Adrenal gland (tissue), 9 donors: ENCODE measurements at regions not wholly inside any gene's neighbourhood (a gene's known extent, or its start where the extent isn't known, plus 50 kb on each side); places are given as distances from the start of the nearest gene placed in this dataset.
"Not testable (repeated sequence)": the region's sequence is repeated elsewhere in the genome, so short reads cannot be mapped to it uniquely, and the experiment has no call there.

Experiments
- DNase-seq, 7 donors: peaks; one replicate each; pipeline ENCODE4 v3.0.0-alpha.2; 2019 to 2020
- H3K27ac ChIP-seq, 5 donors: fragments of 200-600 bp; sonication (generic) in 4 of 5; 1 replicate in 3 of 5; 2 replicates in 2 of 5; pipeline versions ENCODE4 v1.5.1 to v1.8.0; 2016 to 2020; ENCODE audit warnings: mild to moderate bottlenecking in 1 of 5
- H3K27me3 ChIP-seq: fragments of 200-600 bp; 2 replicates; pipeline ENCODE4 v1.8.0; 2021
- H3K36me3 ChIP-seq, 2 donors: fragments of 200-600 bp; replicated peaks in 1 of 2; 1 replicate in 1 of 2; 2 replicates in 1 of 2; pipeline versions ENCODE4 v1.5.1 to v1.8.0; 2018 to 2022
- H3K4me1 ChIP-seq, 2 donors: fragments of 200-600 bp; replicated peaks in 1 of 2; 1 replicate in 1 of 2; 2 replicates in 1 of 2; pipeline versions ENCODE4 v1.5.1 to v1.8.0; 2018 to 2021
- H3K4me3 ChIP-seq, 4 donors: fragments of 200-600 bp; sonication (generic) in 3 of 4; one replicate each; pipeline ENCODE4 v1.5.1; 2016 to 2018
- H3K9me3 ChIP-seq, 3 donors: fragments of 200-600 bp; sonication (generic) in 1 of 3; replicated peaks in 1 of 3; 1 replicate in 2 of 3; 2 replicates in 1 of 3; pipeline versions ENCODE4 v1.5.1 to v1.8.0; 2016 to 2021
- CTCF ChIP-seq, 6 experiments: fragments of 450-650 bp in 4 of 6; fragments of 200-600 bp in 2 of 6; sonication (generic) in 1 of 6; IDR thresholded peaks; 1 replicate in 5 of 6; 2 replicates in 1 of 6; pipeline versions ENCODE4 v1.5.1 to v1.8.0; 2016 to 2021; ENCODE audit warnings: antibody characterized with exemption in 6 of 6, mild to moderate bottlenecking in 2 of 6, moderate library complexity in 1 of 6
- POLR2A ChIP-seq, 2 donors: fragments of 450-650 bp; IDR thresholded peaks; one replicate each; pipeline ENCODE4 v1.6.1; 2017; ENCODE audit warnings: antibody characterized with exemption in 2 of 2, mild to moderate bottlenecking in 2 of 2, moderate library complexity in 1 of 2
- WGBS, 4 donors: extraction: QIAGEN DNeasy Blood & Tissue Kit in 2 of 4; methylation state at CpG; one replicate each; pipeline versions ENCODE4 v1.1.5 to v1.1.7; 2013 to 2017; 5-methylcytosine and 5-hydroxymethylcytosine counted together
- intact Hi-C, 2 donors: fragments of 100-400 bp; cut with DNase I; formaldehyde crosslinking; loops; one replicate each; pipeline versions ENCODE4 v1.14.1 to v1.15.0; 2022 to 2023
- donor health status: healthy with polysubstance abuse.
- donor health status: Bipolar disorder and iron deficiency.
- donor health status: DM: yes; HTN: yes; CAD: no.
- donor health status: DM: no; HTN: no; CAD: no.
- donor health status: DM: no; HTN: no; CAD: no.

GRCh38 chr7:67301667-67302066 lies 305.0 kb downstream of the TYW1 start:
- no peaks in the 10 kb centered on the region for H3K36me3 ChIP-seq
- intact Hi-C loops: no loop called here
- peak overlapping the region in 2 of 4 donors; percentile 59 to 95 for H3K4me3 ChIP-seq
- no peaks in the 10 kb centered on the region for H3K27me3 ChIP-seq
- WGBS, 4 donors: 26 to 34% (median 33%) methylated on average over 10 of the region's 10 CpGs
- peaks cover 9 to 31% of the 10 kb centered on the region in 2 donors for H3K4me1 ChIP-seq
- peak overlapping the region in 4 of 5 donors; percentile 80 to 98 (median 94) for H3K27ac ChIP-seq
- DNase-seq: no peak
- TF ChIP-seq CTCF (IDR thresholded peaks at IDR 0.05) (no peak), POLR2A (IDR thresholded peaks at IDR 0.05) (no peak)
- no peaks in the 10 kb centered on the region for H3K9me3 ChIP-seq

GRCh38 chr7:67302113-67303039 lies 305.7 kb downstream of the TYW1 start:
- H3K4me3 ChIP-seq: peak overlapping the region; percentile 39 to 95 (median 72)
- no peaks in the 10 kb centered on the region for H3K27me3 ChIP-seq
- no peaks in the 10 kb centered on the region for H3K9me3 ChIP-seq
- TF ChIP-seq CTCF (IDR thresholded peaks at IDR 0.05) (peak in 5 of 6 experiments; percentile 42 to 63 (median 49)), POLR2A (IDR thresholded peaks at IDR 0.05) (peak; percentile 58 to 93)
- peaks cover 9 to 31% of the 10 kb centered on the region in 2 donors for H3K4me1 ChIP-seq
- peak overlapping the region; percentile 91 to 98 (median 95) for H3K27ac ChIP-seq
- peaks cover 0 to 6% of the 10 kb centered on the region in 2 donors for H3K36me3 ChIP-seq
- WGBS, 4 donors: 0 to 1% (median 0%) methylated on average over 26 to 81 of the region's 83 CpGs
- intact Hi-C loops: no loop called here
- DNase-seq: peak; percentile 99 to 100 (median 100)

GRCh38 chr7:67304846-67305245 lies 308.2 kb downstream of the TYW1 start:
- H3K4me3 ChIP-seq, H3K27ac ChIP-seq, DNase-seq, H3K27me3 ChIP-seq, intact Hi-C loops, H3K9me3 ChIP-seq: not testable (repeated sequence)
- peaks cover 0 to 31% of the 10 kb centered on the region in 2 donors for H3K36me3 ChIP-seq
- peaks cover 9 to 35% of the 10 kb centered on the region in 2 donors for H3K4me1 ChIP-seq
- 86 to 96% (median 91%) methylated on average over 3 of the region's 3 CpGs for WGBS, 4 donors

- Histone ChIP-seq H3K9me3 (no peaks in the 10 kb centered on the region), H3K4me1 (peaks cover 7 to 40% of the 10 kb centered on the region in 2 donors), H3K27me3 (no peaks in the 10 kb centered on the region), H3K36me3 (peaks cover 0 to 46% of the 10 kb centered on the region in 2 donors), H3K4me3 (no peak overlapping the region), H3K27ac (no peak overlapping the region)
- no peak for DNase-seq
- TF ChIP-seq CTCF (IDR thresholded peaks at IDR 0.05): no peak
- TF ChIP-seq POLR2A (IDR thresholded peaks at IDR 0.05): no peak
- intact Hi-C loops: no loop called here
- WGBS, 4 donors: 69 to 92% (median 87%) methylated on average over 3 of the region's 3 CpGs
These were observed 309.7 kb downstream of the TYW1 start for GRCh38 chr7:67306331-67306730.
